ENCODE measurements at regions not wholly inside any gene's neighbourhood (a gene's known extent, or its start where the extent isn't known, plus 50 kb on each side); places are given as distances from the start of the nearest gene placed in this dataset.

- TF ChIP-seq ZFX (IDR thresholded peaks at IDR 0.05) (no peak), CTCF (conservative IDR thresholded peaks at IDR 0.05) (no peak)
- H3K27ac ChIP-seq: no peak overlapping the region
These were observed 167.8 kb downstream of the TTC32 start for GRCh38 chr2:19733951-19734425.

- H3K27ac ChIP-seq: no peak overlapping the region
These were observed 168.4 kb downstream of the TTC32 start for GRCh38 chr2:19733390-19733789.

GRCh38 chr2:19732255-19732654 is 169.5 kb downstream of the TTC32 start:
- TF ChIP-seq ZFX (IDR thresholded peaks at IDR 0.05) (no peak), CTCF (conservative IDR thresholded peaks at IDR 0.05) (no peak)
- H3K27ac ChIP-seq: no peak overlapping the region

More at GRCh38 chr2:19733390-19733789, 168.4 kb downstream of the TTC32 start:
- TF ChIP-seq ZFX (IDR thresholded peaks at IDR 0.05) (no peak), CTCF (conservative IDR thresholded peaks at IDR 0.05) (no peak)

- TF ChIP-seq CTCF (conservative IDR thresholded peaks at IDR 0.05) (no peak), ZFX (IDR thresholded peaks at IDR 0.05) (no peak)
- no peak overlapping the region for H3K27ac ChIP-seq
These were observed 170.3 kb downstream of the TTC32 start for GRCh38 chr2:19731515-19731914.

- TF ChIP-seq CTCF (conservative IDR thresholded peaks at IDR 0.05) (no peak), ZFX (IDR thresholded peaks at IDR 0.05) (no peak)
- H3K27ac ChIP-seq: no peak overlapping the region
These were observed 170.7 kb downstream of the TTC32 start for GRCh38 chr2:19731037-19731436.

GRCh38 chr2:19728125-19728524 is 173.7 kb downstream of the TTC32 start:
- H3K27ac ChIP-seq: no peak overlapping the region
- TF ChIP-seq ZFX (IDR thresholded peaks at IDR 0.05) (no peak), CTCF (conservative IDR thresholded peaks at IDR 0.05) (no peak)

GRCh38 chr2:19725392-19725791 is 176.4 kb downstream of the TTC32 start:
- TF ChIP-seq CTCF (conservative IDR thresholded peaks at IDR 0.05) (no peak), ZFX (IDR thresholded peaks at IDR 0.05) (no peak)
- no peak overlapping the region for H3K27ac ChIP-seq

All from C4-2B (cell line).